ENCODE measurements at regions not wholly inside any gene's neighbourhood (a gene's known extent, or its start where the extent isn't known, plus 50 kb on each side); places are given as distances from the start of the nearest gene placed in this dataset.

- DNase-seq: no peak
These were observed 152.1 kb downstream of the PTGER3 start for GRCh38 chr1:70895531-70895930.

GRCh38 chr1:70896224-70896623 lies 151.4 kb downstream of the PTGER3 start:
- no peak for DNase-seq

GRCh38 chr1:70897273-70897672 lies 150.3 kb downstream of the PTGER3 start:
- DNase-seq: no peak

- no peak for DNase-seq
These were observed 147.9 kb downstream of the PTGER3 start for GRCh38 chr1:70899735-70900134.

GRCh38 chr1:70902211-70902610 lies 145.4 kb downstream of the PTGER3 start:
- DNase-seq: no peak

- no peak for DNase-seq
These were observed 140.8 kb downstream of the PTGER3 start for GRCh38 chr1:70906800-70907199.

GRCh38 chr1:70907563-70908310 lies 139.9 kb downstream of the PTGER3 start:
- DNase-seq: no peak

GRCh38 chr1:70909262-70909822 lies 138.3 kb downstream of the PTGER3 start:
- no peak for DNase-seq

- DNase-seq: no peak
These were observed 137.6 kb downstream of the PTGER3 start for GRCh38 chr1:70910013-70910412.

- DNase-seq: no peak
These were observed 135.8 kb downstream of the PTGER3 start for GRCh38 chr1:70911861-70912260.

- no peak for DNase-seq
These were observed 133.4 kb downstream of the PTGER3 start for GRCh38 chr1:70914224-70914623.

GRCh38 chr1:70915258-70916033 lies 132.2 kb downstream of the PTGER3 start:
- DNase-seq: no peak

- DNase-seq: no peak
These were observed 131.6 kb downstream of the PTGER3 start for GRCh38 chr1:70916034-70916427.

- DNase-seq: no peak
These were observed 127.8 kb downstream of the PTGER3 start for GRCh38 chr1:70919706-70920323.

Data from KG1 (cell line).